GM19025 (cell line): ENCODE measurements at regions not wholly inside any gene's neighbourhood (a gene's known extent, or its start where the extent isn't known, plus 50 kb on each side); places are given as distances from the start of the nearest gene placed in this dataset.
"Not testable (repeated sequence)": the region's sequence is repeated elsewhere in the genome, so short reads cannot be mapped to it uniquely, and the experiment has no call there.

Experiments
- ATAC-seq: cut with Tn5 transposase; IDR thresholded peaks from one replicate; pipeline ENCODE4 v1.9.1; 2021; ENCODE audit warnings: mild to moderate bottlenecking, low read depth, moderate library complexity; ENCODE audit not compliant: unreplicated experiment

- ATAC-seq = no peak
Observed at GRCh38 chr2:134041877-134042276, 212.0 kb upstream of the MGAT5 start.

- not testable (repeated sequence) for ATAC-seq
Observed at GRCh38 chr2:134043028-134043427, 210.8 kb upstream of the MGAT5 start.

- ATAC-seq = no peak
Observed at GRCh38 chr2:134052173-134052572, 201.7 kb upstream of the MGAT5 start.

GRCh38 chr2:134056173-134056572, 197.7 kb upstream of the MGAT5 start:
- no peak for ATAC-seq

GRCh38 chr2:134061066-134061465, 192.8 kb upstream of the MGAT5 start:
- ATAC-seq = not testable (repeated sequence)

- not testable (repeated sequence) for ATAC-seq
Observed at GRCh38 chr2:134062235-134062634, 191.6 kb upstream of the MGAT5 start.

- ATAC-seq = not testable (repeated sequence)
Observed at GRCh38 chr2:134063916-134064315, 190.0 kb upstream of the MGAT5 start.

- no peak for ATAC-seq
Observed at GRCh38 chr2:134070281-134070741, 183.6 kb upstream of the MGAT5 start.

- ATAC-seq = no peak
Observed at GRCh38 chr2:134072341-134072740, 181.5 kb upstream of the MGAT5 start.

- no peak for ATAC-seq
Observed at GRCh38 chr2:134073023-134073422, 180.8 kb upstream of the MGAT5 start.

GRCh38 chr2:134074619-134075018, 179.3 kb upstream of the MGAT5 start:
- ATAC-seq = no peak

- no peak for ATAC-seq
Observed at GRCh38 chr2:134075204-134075603, 178.7 kb upstream of the MGAT5 start.

GRCh38 chr2:134078354-134078753, 175.5 kb upstream of the MGAT5 start:
- no peak for ATAC-seq

- peak; percentile 94 for ATAC-seq
Observed at GRCh38 chr2:134079373-134079772, 174.5 kb upstream of the MGAT5 start.

GRCh38 chr2:134080386-134081089, 173.3 kb upstream of the MGAT5 start:
- no peak for ATAC-seq

- no peak for ATAC-seq
Observed at GRCh38 chr2:134081238-134081938, 172.5 kb upstream of the MGAT5 start.

GRCh38 chr2:134083548-134083947, 170.3 kb upstream of the MGAT5 start:
- ATAC-seq = no peak

GRCh38 chr2:134086594-134087219, 167.2 kb upstream of the MGAT5 start:
- ATAC-seq = no peak

- peak; percentile 76 for ATAC-seq
Observed at GRCh38 chr2:134087371-134087921, 166.4 kb upstream of the MGAT5 start.

GRCh38 chr2:134089454-134089853, 164.4 kb upstream of the MGAT5 start:
- ATAC-seq = no peak

- ATAC-seq = no peak
Observed at GRCh38 chr2:134097740-134098139, 156.1 kb upstream of the MGAT5 start.
